ENCODE measurements at regions not wholly inside any gene's neighbourhood (a gene's known extent, or its start where the extent isn't known, plus 50 kb on each side); places are given as distances from the start of the nearest gene placed in this dataset.

GRCh38 chr11:15419696-15420095, 305.0 kb downstream of the INSC start:
- no peak for TF ChIP-seq CTCF (IDR thresholded peaks at IDR 0.05)
- TF ChIP-seq POLR2A (IDR thresholded peaks at IDR 0.05) = no peak
- H3K4me3 ChIP-seq = no peak overlapping the region
- no peak for DNase-seq
- H3K27ac ChIP-seq = no peak overlapping the region
- WGBS, 2 donors = 63 to 64% methylated on average over 1 of the region's 1 CpG
- no peaks in the 10 kb centered on the region for H3K27me3 ChIP-seq
- no peaks in the 10 kb centered on the region for H3K36me3 ChIP-seq
- H3K9me3 ChIP-seq = no peaks in the 10 kb centered on the region
- H3K4me1 ChIP-seq = no peaks in the 10 kb centered on the region
- intact Hi-C loops (cut with DNase I) = no loop called here

DNA sequence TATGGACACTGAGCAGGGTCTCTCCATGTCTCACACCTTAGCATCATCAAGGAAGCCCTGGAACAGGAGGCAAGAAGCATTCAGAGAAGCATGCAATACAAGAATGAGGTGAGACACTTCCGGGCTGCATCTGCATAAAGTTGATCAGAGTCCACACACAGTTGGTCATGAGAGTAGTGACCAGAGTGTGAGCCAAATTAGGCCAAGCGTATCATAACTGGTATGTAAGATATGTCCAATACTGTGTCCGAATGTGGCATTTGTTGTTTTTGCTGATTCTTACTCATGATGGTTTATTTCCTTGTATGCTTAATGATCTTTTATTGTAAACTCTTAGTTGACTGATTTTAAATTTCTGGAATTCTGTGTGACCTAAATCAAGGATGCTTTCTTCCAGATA, 315.7 kb downstream of the INSC start:
- DNase-seq = no peak
- intact Hi-C loops (cut with DNase I) = no loop called here
- Histone ChIP-seq H3K36me3 (no peaks in the 10 kb centered on the region), H3K9me3 (no peaks in the 10 kb centered on the region), H3K27me3 (no peaks in the 10 kb centered on the region), H3K27ac (no peak overlapping the region), H3K4me1 (no peaks in the 10 kb centered on the region), H3K4me3 (no peak overlapping the region)
- TF ChIP-seq POLR2A (IDR thresholded peaks at IDR 0.05) (no peak), CTCF (IDR thresholded peaks at IDR 0.05) (no peak)
- 82 to 85% methylated on average over 3 of the region's 3 CpGs for WGBS, 2 donors

DNA sequence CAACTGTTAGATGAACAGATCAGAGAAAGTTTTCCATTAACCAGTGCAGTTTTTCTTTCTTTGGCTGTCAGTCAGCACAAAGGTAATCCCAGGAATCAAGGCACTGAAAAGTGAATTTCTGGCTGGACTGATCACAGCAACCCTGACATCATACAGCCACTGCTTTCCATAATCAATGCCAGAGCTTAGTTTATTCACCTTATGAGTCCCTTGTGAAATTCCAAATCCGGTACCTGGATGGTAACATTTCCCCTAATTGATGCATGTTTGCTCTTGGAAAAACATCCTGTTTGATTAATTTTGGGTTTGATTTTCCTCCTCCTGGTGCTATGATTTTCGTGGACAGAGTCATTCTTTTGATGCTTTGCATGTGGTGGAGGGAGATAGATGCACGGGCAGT, 319.8 kb downstream of the INSC start:
- Histone ChIP-seq H3K27me3 (peaks cover 0 to 5% (median 2%) of the 10 kb centered on the region in 4 donors), H3K27ac (no peak overlapping the region), H3K9me3 (no peaks in the 10 kb centered on the region), H3K4me1 (no peaks in the 10 kb centered on the region), H3K4me3 (no peak overlapping the region), H3K36me3 (no peaks in the 10 kb centered on the region)
- TF ChIP-seq POLR2A (IDR thresholded peaks at IDR 0.05) (no peak), CTCF (IDR thresholded peaks at IDR 0.05) (no peak)
- DNase-seq = no peak
- 16 to 22% methylated on average over 3 of the region's 3 CpGs for WGBS, 2 donors
- intact Hi-C loops (cut with DNase I) = no loop called here

DNA sequence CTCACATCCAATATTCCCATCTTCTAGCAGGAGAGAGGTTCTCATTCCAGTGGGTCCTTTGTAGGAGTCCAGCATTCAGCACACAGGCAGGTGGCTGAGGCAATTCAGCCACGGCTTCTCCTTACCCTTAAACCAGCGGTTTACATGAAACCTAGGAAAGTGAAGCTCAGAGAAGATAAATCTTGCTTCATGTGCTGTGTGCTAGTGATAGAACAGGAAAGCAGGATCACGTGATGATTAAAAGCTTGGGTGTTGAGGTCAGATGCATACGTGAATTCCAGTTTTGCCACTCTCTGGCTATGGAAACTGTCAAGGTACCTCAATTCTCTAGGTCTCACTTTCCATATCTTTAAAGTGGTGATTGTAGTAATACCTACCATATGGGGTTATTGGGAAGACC, 331.6 kb downstream of the INSC start:
- no peak for DNase-seq
- no peaks in the 10 kb centered on the region for H3K9me3 ChIP-seq
- H3K4me1 ChIP-seq = no peaks in the 10 kb centered on the region
- intact Hi-C loops (cut with DNase I) = no loop called here
- H3K27me3 ChIP-seq = no peaks in the 10 kb centered on the region
- no peaks in the 10 kb centered on the region for H3K36me3 ChIP-seq
- no peak overlapping the region for H3K27ac ChIP-seq
- H3K4me3 ChIP-seq = no peak overlapping the region
- WGBS, 2 donors = 85 to 88% methylated on average over 4 of the region's 4 CpGs
- TF ChIP-seq CTCF (IDR thresholded peaks at IDR 0.05) (no peak), POLR2A (IDR thresholded peaks at IDR 0.05) (no peak)

GRCh38 chr11:15446929-15447328, 332.2 kb downstream of the INSC start:
- Histone ChIP-seq H3K27me3 (no peaks in the 10 kb centered on the region), H3K4me1 (no peaks in the 10 kb centered on the region), H3K27ac (no peak overlapping the region), H3K36me3 (no peaks in the 10 kb centered on the region), H3K4me3 (no peak overlapping the region), H3K9me3 (no peaks in the 10 kb centered on the region)
- WGBS, 2 donors = 60 to 71% methylated on average over 3 of the region's 3 CpGs
- no peak for DNase-seq
- TF ChIP-seq CTCF (IDR thresholded peaks at IDR 0.05) (no peak), POLR2A (IDR thresholded peaks at IDR 0.05) (no peak)
- intact Hi-C loops (cut with DNase I) = no loop called here
